ENCODE measurements at regions not wholly inside any gene's neighbourhood (a gene's known extent, or its start where the extent isn't known, plus 50 kb on each side); places are given as distances from the start of the nearest gene placed in this dataset.
"Not testable (repeated sequence)": the region's sequence is repeated elsewhere in the genome, so short reads cannot be mapped to it uniquely, and the experiment has no call there.

GRCh38 chr2:186302263-186302662 lies 183.8 kb upstream of the ZC3H15 start:
- DNase-seq = no peak

- no peak for DNase-seq
Observed at GRCh38 chr2:186303091-186303490, 183.0 kb upstream of the ZC3H15 start.

- DNase-seq = no peak
Observed at GRCh38 chr2:186304064-186304463, 182.0 kb upstream of the ZC3H15 start.

- DNase-seq = no peak
Observed at GRCh38 chr2:186306754-186307153, 179.3 kb upstream of the ZC3H15 start.

GRCh38 chr2:186307871-186308270 lies 178.2 kb upstream of the ZC3H15 start:
- DNase-seq = no peak

- DNase-seq = no peak
Observed at GRCh38 chr2:186308347-186308746, 177.7 kb upstream of the ZC3H15 start.

- DNase-seq = no peak
Observed at GRCh38 chr2:186309901-186310300, 176.2 kb upstream of the ZC3H15 start.

GRCh38 chr2:186319105-186319504 lies 167.0 kb upstream of the ZC3H15 start:
- no peak for DNase-seq

GRCh38 chr2:186325827-186326535 lies 160.1 kb upstream of the ZC3H15 start:
- DNase-seq = no peak

- no peak for DNase-seq
Observed at GRCh38 chr2:186327251-186327868, 158.7 kb upstream of the ZC3H15 start.

- DNase-seq = peak; percentile 26
Observed at GRCh38 chr2:186328838-186329237, 157.2 kb upstream of the ZC3H15 start.

GRCh38 chr2:186330050-186330449 lies 156.0 kb upstream of the ZC3H15 start:
- DNase-seq = no peak

- DNase-seq = no peak
Observed at GRCh38 chr2:186339716-186340115, 146.3 kb upstream of the ZC3H15 start.

- DNase-seq = no peak
Observed at GRCh38 chr2:186342029-186342428, 144.0 kb upstream of the ZC3H15 start.

GRCh38 chr2:186345745-186346144 lies 140.3 kb upstream of the ZC3H15 start:
- no peak for DNase-seq

GRCh38 chr2:186346216-186346615 lies 139.8 kb upstream of the ZC3H15 start:
- DNase-seq = no peak

GRCh38 chr2:186347472-186347871 lies 138.6 kb upstream of the ZC3H15 start:
- no peak for DNase-seq

- DNase-seq = no peak
Observed at GRCh38 chr2:186348200-186348599, 137.9 kb upstream of the ZC3H15 start.

GRCh38 chr2:186349508-186349907 lies 136.6 kb upstream of the ZC3H15 start:
- DNase-seq = no peak

- DNase-seq = not testable (repeated sequence)
Observed at GRCh38 chr2:186354160-186354559, 131.9 kb upstream of the ZC3H15 start.

- no peak for DNase-seq
Observed at GRCh38 chr2:186365406-186365805, 120.7 kb upstream of the ZC3H15 start.

GRCh38 chr2:186379052-186379451 lies 107.0 kb upstream of the ZC3H15 start:
- DNase-seq = no peak

- no peak for DNase-seq
Observed at GRCh38 chr2:186380805-186381204, 105.3 kb upstream of the ZC3H15 start.

- DNase-seq = no peak
Observed at GRCh38 chr2:186381573-186381972, 104.5 kb upstream of the ZC3H15 start.
